LNCAP (cell line): ENCODE measurements at regions not wholly inside any gene's neighbourhood (a gene's known extent, or its start where the extent isn't known, plus 50 kb on each side); places are given as distances from the start of the nearest gene placed in this dataset.

Source experiments
- TF ChIP-seq, protein P1 (sequence below): fragments of 450-650 bp; IDR thresholded peaks from 2 replicates; pipeline ENCODE4 v1.5.1; 2017; ENCODE audit warnings: mild to moderate bottlenecking

DNA sequence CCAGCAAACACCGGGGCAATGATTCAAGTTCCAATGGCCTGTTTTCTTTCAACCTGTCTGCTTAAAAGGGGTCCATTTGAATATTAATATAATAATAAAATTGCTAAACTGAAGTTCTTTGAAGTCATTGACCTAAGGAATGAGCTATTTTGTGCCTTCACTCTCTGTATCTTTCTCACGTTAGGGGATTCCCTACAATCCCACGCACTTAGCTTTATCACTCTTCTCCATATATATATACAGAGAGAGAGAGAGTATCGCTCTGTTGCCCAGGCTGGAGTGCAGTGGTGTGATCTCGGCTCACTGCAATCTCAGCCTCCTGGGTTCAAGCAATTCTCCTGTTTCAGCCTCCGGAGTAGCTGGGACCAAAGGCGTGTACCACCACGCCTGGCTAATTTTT lies 83.9 kb upstream of the NWD2 start:
- TF ChIP-seq, protein P1, sequence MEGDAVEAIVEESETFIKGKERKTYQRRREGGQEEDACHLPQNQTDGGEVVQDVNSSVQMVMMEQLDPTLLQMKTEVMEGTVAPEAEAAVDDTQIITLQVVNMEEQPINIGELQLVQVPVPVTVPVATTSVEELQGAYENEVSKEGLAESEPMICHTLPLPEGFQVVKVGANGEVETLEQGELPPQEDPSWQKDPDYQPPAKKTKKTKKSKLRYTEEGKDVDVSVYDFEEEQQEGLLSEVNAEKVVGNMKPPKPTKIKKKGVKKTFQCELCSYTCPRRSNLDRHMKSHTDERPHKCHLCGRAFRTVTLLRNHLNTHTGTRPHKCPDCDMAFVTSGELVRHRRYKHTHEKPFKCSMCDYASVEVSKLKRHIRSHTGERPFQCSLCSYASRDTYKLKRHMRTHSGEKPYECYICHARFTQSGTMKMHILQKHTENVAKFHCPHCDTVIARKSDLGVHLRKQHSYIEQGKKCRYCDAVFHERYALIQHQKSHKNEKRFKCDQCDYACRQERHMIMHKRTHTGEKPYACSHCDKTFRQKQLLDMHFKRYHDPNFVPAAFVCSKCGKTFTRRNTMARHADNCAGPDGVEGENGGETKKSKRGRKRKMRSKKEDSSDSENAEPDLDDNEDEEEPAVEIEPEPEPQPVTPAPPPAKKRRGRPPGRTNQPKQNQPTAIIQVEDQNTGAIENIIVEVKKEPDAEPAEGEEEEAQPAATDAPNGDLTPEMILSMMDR = no peak

DNA sequence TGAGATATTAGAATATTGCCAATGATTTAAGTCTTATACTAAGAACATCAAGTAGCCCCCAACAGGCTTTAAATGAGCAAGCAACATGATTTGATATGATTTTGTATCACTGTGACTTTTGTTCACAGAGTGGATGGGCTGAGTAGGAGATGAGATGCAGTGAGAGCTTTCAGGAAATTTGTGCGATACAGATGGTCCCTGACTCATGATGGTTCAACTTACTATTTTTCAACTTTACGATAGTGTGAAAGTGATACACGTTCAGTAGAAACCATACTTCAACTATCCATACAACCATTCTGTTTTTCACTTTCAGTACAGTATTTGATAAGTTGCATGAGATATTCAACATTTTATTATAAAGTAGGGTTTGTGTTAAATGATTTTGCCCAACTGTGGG lies 78.7 kb upstream of the NWD2 start:
- TF ChIP-seq, protein P1 = no peak

DNA sequence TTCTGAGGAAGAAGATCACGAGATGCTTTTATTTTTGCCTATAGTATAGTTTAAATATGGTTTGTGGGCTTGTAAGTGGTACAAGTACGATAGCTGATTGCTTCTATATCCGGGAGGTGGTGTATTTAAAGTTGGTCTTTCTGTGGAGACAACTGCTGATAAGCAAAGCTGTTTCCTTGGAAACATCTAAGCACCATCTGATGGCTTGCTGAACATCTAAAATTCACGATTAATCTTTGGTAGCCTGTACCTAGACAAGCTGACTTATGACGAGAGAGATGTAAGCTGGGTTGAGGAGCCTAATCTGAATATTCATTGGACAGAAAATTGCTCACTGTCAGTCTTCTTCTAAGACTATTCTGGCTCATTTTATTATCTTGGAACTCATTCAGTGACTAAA lies 74.6 kb upstream of the NWD2 start:
- TF ChIP-seq, protein P1 = no peak

DNA sequence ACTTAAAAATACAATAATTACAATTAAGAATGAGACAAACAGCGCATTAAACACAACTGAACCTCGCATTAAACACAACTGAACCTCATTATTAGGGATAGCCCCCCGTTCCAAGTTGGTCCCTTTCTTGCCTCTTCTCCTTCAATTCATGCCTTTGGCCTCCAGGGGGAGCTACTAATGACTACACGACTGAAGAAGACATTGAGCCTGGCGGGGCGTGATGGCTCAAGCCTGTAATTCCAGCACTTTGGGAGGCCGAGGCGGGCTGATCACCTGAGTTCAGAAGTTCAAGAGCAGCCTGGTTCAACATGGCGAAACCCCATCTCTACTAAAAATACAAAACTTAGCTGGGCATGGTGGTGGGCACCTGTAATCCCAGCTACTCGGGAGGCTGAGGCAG lies 56.4 kb upstream of the NWD2 start:
- TF ChIP-seq, protein P1 = peak; percentile 56
